ENCODE measurements at regions not wholly inside any gene's neighbourhood (a gene's known extent, or its start where the extent isn't known, plus 50 kb on each side); places are given as distances from the start of the nearest gene placed in this dataset.
A peak's percentile ranks its signal among the peaks of the same experiment; 100 is the strongest.
"Not testable (repeated sequence)": the region's sequence is repeated elsewhere in the genome, so short reads cannot be mapped to it uniquely, and the experiment has no call there.

DNA sequence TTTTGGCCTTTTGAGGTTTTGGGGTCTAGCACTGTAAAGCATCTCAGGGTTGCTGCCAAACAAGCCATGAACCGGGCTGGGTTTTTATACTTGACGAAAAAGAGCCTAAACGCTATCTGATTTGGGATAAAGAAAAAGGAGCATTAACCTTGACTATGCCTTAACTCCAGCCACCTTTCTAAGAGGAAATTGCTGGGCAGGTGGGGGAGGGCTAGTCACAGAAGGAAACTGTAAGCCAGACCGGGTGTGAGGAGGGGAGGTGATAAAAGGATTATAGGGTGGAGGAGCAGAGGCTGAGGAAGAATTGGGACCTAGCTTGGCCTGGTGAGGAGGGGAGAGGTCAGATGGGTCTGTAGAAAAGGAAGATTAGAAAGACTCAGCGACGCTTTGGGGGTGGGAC is 335.2 kb upstream of the HTR1E start:
- DNase-seq, result not testable (repeated sequence)

DNA sequence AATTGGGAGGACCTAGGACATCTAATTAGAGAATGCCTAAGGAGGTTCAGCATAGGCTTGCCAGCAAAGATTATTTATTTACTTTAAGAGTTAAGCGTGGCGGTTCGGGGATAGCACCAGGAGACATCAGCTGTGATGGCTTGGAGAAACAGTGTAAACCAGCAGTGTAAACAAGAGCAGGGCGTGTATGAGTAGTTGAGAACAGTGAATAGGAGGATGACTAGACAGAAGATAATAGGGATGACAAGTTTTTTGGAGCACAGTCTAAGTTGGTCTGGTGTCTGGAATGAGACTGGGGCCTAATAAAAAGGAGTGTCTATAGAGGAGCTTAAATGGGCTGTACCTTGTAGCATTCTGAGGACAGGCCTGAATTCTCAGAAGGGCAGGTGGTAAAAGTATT is 338.4 kb upstream of the HTR1E start:
- not testable (repeated sequence) for DNase-seq

DNA sequence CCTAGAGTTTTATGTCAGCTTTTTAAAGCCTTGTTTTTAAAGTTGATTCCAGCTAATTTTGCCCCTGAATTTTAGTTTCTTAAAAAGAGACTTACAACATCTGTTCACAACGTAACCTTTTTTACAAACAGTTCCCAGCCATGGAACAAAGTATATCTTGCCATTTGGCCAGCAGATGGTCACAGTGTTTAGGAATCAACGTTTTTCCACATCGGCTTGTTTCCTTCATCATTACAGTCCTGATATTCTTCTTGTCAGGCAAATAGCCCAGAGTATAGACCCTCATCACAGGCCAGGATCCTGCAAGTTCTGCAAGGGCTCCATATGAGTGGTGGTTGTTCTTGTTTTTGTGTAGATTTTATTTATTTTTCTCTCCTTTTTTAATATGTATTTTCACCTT is 341.7 kb upstream of the HTR1E start:
- no peak for DNase-seq

DNA sequence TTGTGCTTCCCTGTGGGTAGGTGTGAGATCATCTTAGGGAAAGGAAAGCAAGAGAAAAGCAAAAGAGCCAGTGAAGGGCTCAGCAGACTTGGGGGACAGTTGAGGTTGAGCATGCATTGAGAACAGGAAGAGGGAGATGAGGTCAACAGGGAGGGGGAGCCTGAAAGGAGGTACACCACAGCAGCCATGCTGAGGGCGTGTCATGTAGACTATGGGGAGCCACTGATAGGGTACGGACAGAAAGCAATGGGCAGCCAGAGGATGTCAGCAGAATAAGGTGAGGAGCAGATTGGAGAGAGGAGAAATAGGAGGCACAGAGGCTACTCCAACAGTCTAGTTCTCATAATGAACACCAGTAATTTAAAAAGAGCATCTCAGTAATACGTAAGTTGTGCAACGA is 351.1 kb upstream of the HTR1E start:
- no peak for DNase-seq

DNA sequence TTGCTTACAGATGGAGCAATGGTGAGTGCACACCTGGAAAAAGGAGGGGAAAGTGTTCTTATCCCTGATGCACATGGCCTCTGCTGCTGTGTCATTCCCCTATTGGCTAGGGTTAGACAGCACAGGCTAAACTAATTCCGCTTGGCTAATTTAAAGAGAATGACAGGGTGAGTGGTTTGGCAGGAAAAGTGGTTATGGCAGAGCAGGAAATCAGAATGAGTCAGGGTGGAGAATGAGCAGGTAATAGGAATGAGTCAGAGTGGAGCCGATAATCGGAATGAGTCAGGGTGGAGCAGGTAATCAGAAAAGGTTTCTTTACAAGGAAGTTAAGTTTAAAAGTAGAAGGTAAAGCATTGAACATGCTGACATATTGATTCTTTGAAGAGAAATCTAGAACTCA is 355.5 kb upstream of the HTR1E start:
- DNase-seq, result no peak

DNA sequence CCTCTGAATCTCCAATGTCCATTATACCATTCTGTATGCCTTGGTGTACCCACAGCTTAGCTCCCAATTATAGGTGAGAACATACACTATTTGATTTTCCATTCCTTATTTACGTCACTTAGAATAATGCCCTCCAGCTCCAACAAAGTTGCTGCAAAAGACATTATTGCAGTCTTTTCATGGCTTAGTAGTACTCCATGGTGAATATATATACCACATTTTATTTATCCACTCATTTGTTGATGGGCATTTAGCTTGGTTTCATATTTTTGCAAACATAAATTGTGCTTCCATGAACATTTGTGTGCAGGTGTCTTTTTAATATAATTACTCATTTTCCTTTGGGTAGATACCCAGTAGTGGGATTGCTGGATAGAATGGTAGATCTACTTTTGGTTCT is 374.1 kb upstream of the HTR1E start:
- no peak for DNase-seq

DNA sequence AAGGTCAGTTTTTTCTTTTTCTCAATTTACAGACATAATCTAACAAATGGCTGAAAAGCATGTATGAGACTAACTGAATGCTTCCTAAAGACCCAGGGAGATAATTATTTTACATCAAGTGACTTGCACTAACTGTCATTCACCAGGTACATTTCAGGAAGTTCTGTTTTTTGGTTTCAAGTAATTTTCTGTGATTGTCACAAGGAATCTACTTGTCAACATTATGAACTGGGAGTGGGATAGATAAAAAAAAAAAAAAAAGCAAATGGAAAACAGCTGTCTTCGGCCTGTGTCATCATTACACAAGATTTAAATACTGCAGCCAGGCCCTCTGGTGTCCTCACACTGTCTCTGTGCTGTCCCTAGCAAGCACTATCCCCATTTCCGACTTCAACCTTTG is 379.0 kb upstream of the HTR1E start:
- no peak for DNase-seq

DNA sequence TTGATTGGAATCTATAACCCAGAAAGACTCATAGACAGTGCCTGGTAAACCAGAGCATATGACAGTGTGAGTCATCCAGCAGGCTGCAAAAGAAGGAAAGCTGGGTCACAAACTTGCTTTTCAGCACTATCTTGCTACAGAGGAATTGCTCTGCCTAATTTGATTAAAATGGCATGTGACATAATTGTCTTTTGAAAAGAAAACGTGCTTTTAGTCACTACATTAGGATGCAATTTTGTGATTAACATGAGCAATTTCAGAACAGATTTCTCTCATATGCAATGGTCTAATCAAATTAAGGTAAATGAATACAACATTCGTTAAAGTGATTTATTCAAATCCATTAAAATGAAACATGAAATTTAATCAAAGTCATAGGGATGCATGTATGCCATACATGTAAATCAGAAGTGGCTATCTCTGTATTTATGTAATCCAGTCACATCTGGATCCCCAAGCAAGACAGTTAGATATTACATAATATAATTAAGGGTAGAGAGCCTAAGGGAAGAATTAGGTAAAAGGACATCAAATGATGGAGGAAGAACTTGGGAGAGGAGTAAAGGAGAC is 400.0 kb upstream of the HTR1E start:
- DNase-seq, result no peak

DNA sequence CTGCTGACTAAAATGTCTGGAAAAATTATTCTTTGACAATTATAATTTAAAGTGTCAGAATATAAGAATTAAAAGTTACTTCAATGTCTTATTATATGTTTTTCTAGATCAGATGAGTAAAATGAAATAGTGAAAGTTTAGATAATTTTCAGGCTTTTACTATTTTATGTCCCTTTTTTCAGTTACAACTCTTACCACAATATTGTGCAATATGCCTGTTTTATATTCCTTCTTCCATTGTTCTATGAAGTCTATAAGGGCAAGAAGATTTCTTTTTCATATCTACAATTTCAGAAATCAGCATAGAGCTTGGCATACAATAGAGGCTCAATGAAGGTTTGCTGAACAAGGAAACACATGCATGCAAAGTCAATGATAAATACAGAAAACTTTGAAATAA is 401.2 kb upstream of the HTR1E start:
- no peak for DNase-seq

DNA sequence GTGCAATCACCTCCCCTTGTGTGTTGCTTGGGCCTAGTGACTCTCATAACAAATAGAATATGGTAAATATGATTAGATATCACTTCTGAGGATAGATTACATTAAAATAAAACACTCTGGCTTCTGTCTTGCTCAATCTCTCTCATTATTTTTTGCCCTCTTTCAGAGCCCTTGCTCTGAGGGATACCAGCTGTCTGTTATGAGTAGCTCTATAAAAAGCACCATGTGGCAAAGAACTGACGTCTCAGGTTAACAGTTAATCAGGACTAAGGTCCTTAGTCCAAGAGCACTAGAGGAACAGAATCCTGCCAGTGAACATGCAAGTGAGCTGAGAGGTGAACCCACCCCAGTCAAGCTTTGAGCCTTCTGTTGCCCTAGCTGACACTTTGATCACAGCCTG is 402.2 kb upstream of the HTR1E start:
- no peak for DNase-seq

DNA sequence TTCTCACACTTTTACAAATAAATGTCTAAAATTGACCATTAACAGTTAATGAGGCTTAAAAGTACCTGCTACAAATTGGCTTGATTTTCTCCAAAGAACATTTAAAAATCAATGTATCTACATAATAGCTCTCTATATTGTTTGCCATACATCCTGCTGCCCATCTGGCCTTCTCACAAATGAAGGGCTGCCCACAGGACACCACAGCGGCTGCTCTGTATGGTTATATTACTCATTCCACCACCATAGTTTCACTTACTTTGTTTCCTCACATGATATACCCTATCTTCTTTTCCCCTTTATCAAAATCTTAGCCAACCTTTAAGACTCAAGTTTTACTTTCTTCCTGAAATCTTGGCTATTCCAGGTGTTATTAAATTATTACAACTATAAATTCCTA is 407.7 kb upstream of the HTR1E start:
- DNase-seq, result no peak

DNA sequence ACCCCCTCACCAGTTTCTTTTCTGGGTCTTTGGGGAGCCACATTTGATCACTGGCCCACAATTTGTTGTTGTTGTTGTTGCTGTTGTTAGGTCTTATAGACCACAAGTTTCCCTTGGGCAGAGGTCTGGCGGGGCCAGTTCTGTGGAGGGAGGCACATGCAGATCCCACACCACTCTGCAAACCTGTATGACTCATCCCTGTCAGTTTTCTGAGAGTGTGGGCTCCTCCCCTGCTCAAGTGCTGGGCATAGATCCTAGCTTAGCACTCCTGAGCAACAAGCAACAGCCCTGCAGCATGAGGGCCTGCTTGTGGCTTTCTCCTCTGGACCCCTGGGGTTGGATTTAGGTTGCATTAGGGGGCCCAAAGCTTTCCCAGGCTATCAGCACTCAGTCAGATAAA is 411.1 kb upstream of the HTR1E start:
- DNase-seq, result no peak

DNA sequence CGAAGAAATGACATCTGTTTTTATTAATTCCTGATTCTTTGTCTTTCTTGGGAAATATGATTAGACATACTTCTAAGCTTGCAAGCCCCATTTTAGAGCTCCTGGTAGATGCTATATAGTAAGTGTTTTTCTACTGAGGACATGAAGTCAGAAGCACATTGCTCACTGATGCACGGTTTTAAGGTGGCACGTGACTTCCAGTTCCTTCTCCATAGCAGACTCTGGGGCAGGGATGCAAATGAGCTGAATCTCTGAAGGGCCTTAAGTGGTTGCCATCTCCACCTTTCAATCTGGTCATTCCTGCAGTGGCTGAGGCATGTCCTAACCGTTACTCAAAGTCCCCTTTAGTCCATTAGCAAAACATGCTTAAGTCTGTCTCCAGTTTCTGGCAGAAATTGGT is 421.2 kb upstream of the HTR1E start:
- peak in 1 of 3 experiments; percentile 27 for DNase-seq

DNA sequence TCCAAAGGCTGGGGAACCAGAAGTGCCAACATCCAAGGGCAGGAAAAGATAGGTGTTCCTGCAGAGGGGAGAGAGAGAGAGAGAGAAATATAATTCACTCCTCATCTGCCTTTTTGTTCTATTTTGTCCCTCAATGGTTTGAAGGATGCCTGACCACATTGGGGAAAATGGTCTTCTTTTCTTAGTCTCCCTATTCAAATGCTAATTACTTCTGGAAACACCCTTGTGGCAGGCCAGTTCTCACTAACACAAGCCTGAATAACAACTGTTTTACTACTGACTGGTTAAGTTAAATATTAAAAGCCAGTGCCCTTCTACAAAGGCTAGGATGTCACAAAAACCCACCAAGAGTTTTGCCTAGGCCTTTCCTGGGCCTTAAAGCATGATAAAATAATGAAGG is 425.4 kb upstream of the HTR1E start:
- DNase-seq, result no peak

DNA sequence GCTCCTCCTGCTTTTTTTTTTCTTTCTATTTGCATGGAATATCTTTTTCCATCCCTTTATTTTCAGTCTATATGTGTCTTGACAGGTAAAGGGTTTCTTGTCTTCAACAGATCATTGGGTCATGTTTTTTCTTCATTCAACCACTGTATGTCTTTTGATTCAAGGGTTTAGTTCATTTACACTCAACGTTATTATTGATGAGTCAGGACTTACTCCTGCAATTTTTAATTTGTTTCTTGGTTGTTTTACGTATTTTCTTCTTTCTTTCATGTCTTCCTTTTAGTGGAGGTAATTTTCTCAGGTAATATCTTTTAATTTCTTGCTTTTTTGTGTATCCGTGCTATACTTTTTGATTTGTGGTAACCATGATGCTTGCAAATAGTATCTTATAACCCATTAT is 429.1 kb upstream of the HTR1E start:
- no peak for DNase-seq

DNA sequence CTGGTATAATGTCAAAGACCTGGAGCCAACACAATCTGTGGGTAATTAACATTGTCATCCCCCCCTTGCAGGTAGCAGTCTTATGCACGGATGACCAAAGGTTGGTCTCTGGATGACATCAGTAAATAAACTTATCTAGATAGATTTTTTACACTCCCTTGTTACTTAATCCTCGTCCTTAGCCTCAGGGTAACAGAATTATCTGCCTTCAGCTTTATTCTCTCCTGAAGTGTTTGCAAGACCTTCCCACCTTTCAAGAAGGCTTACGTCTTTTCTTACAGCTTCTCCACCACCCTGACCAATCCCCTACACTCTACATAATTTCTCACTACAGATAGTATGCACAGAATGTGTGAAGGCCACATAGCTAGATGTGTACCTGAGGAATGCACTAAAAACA is 434.8 kb upstream of the HTR1E start:
- DNase-seq, result no peak

DNA sequence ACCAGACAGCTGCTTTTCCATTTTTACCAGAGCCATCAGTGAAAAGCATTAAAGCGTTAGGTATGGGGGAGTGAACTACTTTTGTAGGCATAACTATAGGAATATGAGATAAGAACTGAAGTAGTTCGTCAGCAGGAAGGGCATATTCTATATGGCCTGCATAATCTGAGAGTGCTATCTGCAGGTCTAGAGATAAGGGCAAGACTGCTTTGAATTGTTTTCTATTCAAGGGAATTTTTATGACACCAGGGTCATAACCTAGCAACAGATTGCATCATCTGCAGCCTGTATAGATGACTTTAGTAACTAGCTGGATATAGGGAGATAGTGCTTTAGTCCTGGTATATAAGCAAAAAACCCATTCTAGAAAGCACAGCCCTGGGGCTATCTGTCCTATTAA is 437.3 kb upstream of the HTR1E start:
- DNase-seq, result peak in 1 of 3 experiments; percentile 3

DNA sequence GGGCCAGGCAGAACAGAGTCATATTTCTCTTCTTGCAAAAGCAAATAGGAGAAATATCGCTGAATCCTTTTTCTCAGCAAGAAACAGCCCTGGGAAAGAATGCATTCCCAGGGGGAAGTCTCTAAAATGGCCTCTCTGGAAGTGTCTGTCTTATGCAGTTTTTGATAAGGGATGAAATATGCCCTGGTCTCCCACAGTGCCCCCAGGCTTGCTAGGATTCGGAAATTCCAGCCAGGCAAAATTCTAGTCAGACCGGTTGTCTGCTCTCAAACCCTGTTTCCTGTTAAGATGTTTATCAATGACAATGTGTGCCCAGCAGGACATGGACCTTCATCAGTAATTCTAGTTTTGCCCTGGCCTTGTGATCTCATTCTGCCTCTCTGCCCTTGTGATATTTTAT is 448.3 kb upstream of the HTR1E start:
- peak in 1 of 3 experiments; percentile 37 for DNase-seq

DNA sequence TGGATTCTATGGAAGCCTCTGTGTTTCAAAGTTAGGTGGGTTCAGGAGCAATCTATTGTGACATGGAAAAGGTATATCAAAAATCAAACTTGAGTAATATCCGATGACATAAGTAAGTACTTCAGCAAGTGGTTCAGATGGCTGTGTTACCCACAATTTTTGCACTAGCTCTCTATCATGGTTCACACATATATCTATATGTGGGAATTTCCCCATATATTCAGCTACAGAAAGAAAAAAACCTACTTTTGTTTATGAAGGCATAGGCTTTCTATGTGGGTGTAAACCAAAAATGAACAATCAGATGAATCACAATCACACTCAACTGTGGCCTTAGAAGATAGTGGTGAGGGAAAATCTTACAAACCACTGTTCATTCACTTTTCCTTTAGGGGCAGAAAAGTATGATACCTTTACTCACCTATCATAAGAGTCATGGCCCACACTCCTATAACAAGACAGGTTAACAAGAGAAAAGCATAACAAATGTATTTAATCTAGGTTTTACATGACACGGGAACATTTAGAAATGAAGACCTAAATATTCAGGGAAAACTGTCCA is 449.6 kb upstream of the HTR1E start:
- DNase-seq, result no peak

DNA sequence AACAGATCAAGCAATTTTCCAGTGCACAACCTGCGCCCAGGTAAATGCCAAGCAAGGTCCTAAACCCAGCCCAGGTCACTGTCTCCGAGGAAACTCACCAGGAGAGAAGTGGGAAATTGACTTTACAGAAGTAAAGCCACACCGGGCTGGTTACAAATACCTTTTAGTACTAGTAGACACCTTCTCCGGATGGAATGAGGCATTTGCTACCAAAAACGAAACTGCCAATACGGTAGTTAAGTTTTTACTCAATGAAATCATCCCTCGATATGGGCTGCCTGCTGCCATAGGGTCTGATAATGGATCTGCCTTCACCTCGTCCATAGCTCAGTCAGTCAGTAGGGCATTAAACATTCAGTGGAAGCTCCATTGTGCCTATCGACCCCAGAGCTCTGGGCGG is 459.0 kb upstream of the HTR1E start:
- DNase-seq, result not testable (repeated sequence)

DNA sequence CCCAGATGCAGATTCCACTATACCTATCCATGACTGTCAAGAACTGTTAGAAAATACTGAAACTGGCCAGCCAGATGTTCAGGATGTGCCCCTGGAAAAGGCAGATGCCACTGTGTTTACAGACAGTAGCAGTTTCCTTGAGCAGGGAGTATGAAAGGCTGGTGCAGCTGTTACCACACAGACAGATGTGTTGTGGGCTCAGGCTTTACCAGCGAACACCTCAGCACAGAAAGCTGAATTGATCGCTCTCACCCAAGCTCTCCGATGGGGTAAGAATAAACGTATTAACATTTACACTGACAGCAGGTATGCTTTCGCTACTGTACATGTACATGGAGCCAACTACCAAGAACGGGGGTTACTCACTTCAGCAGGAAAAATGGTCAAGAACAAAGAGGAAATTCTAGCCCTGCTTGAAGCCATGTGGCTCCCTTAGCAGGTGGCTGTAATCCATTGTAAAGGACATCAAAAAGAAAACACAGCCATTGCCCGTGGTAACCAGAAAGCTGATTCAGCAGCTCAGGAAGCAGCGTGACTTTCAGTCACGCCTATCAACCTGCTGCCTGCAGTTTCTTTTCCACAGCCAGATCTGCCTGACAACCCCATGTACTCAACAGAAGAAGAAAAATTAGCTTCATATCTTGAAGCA is 459.7 kb upstream of the HTR1E start:
- peak in 2 of 3 experiments; percentile 50 to 80 for DNase-seq

DNA sequence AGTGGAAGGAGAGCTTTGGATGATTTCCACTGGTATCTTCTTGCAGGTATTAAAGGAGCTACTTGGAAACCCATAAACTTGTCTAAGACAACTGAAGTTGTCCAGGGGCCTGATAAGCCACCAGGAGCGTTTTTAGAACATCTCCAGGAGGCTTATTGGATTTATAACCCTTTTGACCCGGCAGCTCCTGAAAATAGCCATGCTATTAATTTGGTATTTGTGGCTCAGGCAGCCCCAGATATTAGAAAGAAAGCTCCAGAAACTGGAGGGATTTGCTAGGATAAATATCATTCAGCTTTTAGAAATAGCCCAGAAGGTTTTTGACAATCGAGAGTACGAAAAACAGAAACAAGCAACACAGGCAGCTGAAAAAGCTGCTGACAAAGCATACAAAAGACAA is 461.0 kb upstream of the HTR1E start:
- no peak for DNase-seq

DNA sequence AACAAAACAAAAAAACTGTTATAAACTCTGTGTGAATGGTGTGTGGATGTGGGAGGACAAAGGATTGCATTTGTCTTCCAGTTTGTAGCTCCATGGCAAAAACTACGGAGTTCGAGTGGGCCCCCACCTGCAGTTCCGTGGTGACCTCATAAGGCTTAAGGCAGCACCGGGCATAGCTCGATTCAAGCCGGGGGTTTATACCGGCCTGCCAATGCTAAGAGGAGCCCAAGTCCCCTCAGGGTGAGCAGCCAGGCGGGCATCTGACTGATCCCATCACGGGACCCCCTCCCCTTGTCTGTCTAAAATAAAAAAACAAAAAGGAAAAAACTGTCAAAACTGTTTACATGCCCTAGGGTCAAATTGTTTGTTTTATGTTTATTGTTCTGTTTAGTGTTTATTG is 463.2 kb upstream of the HTR1E start:
- no peak for DNase-seq

DNA sequence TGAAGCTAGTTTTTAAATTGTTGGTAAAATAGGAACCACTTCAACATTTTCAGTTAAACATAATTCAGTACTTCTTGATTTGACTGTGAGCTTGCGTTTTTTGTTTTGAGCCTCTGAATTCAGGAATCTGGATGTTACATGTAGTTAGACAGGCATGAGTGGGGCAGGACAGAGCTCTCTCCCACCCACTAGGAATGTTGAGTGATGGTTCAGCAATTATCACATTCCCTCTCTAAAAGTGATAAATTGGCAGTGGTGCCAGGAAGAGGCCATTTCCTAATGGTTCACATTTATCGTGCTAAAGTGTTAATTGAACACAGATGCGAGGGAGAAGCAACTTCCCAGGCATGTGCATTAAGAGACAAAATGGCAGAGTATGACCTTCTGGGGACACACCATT is 465.5 kb upstream of the HTR1E start:
- no peak for DNase-seq

DNA sequence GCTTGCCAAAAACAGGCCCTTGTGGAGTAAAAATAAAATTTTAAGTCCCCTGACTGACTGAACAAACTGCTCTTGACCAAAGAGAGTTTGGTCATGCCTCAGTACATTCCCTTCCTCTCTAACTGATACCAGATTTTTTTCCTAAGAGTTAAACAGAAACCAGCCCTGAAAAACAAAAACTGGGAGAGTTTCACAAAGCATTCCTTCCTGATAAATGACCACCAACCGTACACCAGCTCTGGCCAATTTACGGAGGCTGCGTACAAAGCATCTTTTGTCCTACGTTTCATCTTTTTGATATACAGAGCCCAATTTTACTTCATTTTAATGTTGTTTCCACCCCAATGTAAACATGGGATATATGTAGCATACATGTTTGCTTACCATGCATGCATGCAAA is 477.4 kb upstream of the HTR1E start:
- no peak for DNase-seq
